ENCODE measurements at regions not wholly inside any gene's neighbourhood (a gene's known extent, or its start where the extent isn't known, plus 50 kb on each side); places are given as distances from the start of the nearest gene placed in this dataset.
A peak's percentile ranks its signal among the peaks of the same experiment; 100 is the strongest.
"Not testable (repeated sequence)": the region's sequence is repeated elsewhere in the genome, so short reads cannot be mapped to it uniquely, and the experiment has no call there.

DNA sequence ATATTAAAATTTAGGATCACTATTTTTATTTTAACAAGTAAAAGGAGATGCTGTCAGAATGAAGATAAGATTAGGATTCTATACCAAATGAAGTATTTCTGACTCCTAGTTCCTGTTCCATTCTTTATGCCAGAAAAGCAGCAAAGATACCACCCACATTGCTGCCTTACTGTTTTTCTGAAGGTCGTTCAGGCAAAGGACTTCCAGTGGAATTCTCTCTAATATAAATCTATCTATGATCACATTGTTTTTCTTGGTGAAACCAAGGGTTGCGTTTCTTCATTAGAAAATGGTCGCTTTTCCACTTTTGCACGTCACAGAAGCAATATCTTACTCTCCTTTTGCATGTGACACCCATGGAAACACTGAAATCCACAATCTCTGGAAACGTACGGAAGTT is 594.8 kb upstream of the ADGRL2 start:
- DNase-seq, result no peak

DNA sequence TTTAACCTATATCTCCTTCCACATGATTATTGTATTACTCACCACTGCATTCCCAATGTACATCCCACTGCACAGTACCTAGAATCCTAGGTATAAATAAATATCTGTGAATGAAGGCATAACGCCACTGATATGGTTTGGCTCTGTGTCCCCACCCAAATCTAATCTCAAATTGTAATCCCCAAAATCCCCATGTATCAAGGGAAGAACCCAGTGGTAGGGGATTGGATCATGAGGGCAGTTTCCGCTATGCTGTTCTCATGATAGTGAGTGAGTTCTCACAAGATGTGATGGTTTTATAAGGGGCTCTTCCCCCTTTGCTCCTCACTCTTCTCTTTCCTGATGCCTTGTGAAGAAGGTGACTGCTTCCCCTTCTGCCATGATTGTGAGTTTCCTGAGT is 599.0 kb upstream of the ADGRL2 start:
- no peak for DNase-seq

- DNase-seq, result no peak
These were observed 603.1 kb upstream of the ADGRL2 start for GRCh38 chr1:81197591-81197990.

- no peak for DNase-seq
These were observed 607.8 kb upstream of the ADGRL2 start for GRCh38 chr1:81192647-81193642.

- no peak for DNase-seq
These were observed 610.7 kb upstream of the ADGRL2 start for GRCh38 chr1:81190003-81190402.

DNA sequence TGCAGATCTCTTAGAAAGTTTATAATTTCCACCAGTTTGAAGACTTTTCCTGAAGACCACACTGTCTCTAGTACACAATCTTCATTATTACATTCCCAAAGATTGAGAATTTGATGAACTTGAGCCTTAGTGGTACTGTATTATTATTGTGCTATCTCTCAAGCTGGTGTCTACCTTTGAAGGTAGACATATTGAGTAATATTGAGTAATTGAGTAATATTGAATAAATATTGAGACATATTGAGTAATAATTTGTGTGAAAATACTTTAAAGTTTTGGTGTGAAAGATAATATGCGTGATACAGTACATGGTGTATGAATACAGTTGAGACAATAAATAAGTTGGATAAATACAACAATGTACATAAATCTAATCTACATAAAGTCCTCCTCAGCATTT is 613.1 kb upstream of the ADGRL2 start:
- DNase-seq, result no peak

- DNase-seq, result no peak
These were observed 614.5 kb upstream of the ADGRL2 start for GRCh38 chr1:81186261-81186660.

DNA sequence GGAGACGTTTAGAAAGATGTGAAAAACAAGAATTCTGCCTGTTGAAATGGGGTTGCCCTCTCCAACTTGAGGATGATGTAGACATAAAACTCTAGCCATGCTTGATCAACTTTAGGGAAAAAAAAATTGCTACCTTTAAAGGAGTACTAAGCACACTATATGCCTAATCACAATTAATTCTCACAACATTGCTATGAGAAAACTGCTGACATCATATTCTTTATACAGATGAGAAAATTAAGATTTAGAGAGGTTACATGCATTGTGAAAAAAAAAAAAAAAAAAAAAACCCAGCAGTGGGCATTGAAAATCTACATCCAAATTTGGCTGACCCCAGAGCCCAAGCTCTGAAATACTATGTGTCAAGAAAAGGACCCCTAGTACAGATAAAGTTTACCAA is 617.2 kb upstream of the ADGRL2 start:
- no peak for DNase-seq

DNA sequence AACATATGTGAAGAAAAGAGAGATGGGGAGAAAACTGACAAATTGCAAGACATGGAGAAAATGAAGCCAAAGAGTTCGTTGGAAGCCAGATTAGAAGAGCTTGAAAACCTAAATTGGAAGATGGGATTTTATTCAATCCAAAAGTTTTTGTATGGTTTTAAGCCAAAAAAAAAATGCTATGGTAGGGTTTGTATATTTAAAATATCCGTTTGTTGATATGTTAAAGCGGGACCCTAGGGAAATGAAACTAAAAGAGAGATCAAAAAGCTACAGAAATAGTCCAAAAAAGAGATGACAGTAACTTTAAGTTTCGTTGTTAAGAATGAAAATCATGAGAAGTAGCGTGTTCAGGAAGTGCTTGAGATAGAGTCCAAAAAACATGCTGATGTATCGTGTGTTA is 617.7 kb upstream of the ADGRL2 start:
- DNase-seq, result no peak

- no peak for DNase-seq
These were observed 621.5 kb upstream of the ADGRL2 start for GRCh38 chr1:81179242-81179641.

GRCh38 chr1:81178431-81179093 is 622.2 kb upstream of the ADGRL2 start:
- not testable (repeated sequence) for DNase-seq

DNA sequence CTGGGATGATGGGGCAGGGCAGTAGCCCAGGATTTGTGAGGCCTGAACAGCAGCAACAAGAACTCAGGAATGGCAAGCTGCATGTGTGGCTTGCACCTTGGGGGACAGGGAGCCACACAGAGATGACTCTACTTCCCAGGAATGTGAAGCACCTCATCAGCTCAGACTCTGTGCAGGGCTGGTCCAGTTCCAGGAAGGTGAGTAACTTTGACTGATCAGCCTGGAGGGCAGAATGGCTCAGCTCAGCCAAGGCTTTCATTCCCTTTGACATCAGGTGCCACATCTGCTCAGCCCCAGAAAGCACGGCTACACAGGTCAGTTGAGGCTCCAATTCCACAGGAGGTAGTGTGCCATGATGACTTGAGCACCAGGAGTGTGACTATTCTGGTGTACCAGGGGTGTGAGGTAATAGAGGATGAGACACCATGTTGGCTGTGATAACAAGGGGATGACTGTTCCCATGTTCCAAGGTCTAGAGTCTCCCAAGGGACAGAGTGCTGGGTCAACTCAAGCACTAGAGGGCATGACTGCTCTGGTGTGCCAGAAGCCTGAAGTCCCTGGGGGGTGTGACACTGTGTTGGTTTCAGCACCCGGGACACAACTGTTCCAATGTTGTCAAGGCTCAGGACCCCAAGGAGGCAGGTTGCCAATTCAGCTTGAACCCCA is 625.8 kb upstream of the ADGRL2 start:
- DNase-seq, result no peak

- DNase-seq, result no peak
These were observed 626.7 kb upstream of the ADGRL2 start for GRCh38 chr1:81174052-81174451.

GRCh38 chr1:81172483-81172882 is 628.3 kb upstream of the ADGRL2 start:
- no peak for DNase-seq

- DNase-seq, result no peak
These were observed 630.0 kb upstream of the ADGRL2 start for GRCh38 chr1:81170721-81171120.

DNA sequence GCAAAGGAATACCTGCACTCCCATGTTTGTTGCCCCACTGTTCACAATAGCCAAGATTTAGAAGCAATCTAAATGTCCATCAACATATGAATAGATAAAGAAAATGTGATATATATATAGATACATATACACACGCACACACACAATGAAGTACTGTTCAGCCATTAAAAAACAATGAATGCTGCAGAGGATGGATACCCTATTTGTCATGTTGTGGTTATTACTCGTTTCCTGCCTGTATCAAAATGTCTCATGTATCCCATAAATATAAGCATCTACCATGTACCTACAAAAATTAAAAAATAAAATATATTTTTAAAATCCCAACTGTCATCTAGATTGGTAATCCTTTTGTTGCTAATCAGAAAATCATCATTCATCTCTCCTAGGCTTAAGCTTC is 634.8 kb upstream of the ADGRL2 start:
- DNase-seq, result no peak

DNA sequence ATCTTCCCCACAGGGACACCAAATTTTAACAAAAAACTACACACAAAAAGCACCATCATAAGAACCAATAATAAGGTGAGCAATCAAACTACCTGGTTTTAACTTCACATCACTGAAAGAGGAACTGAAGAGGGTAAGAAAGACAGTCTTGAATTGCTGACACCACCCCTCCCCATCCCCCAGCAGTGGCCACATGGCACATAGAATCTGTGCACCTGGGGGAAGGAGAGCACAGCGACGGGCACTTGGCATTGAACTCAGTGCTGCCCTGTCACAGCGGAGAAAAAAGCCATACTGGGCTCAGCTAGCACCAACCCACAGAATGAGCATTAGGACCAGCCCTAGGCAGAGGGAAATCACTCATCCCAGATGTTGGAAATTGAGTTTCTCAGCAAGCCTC is 640.0 kb upstream of the ADGRL2 start:
- no peak for DNase-seq

GRCh38 chr1:81158592-81158991 is 642.1 kb upstream of the ADGRL2 start:
- DNase-seq, result peak; percentile 19

GRCh38 chr1:81157686-81158085 is 643.0 kb upstream of the ADGRL2 start:
- DNase-seq, result no peak

DNA sequence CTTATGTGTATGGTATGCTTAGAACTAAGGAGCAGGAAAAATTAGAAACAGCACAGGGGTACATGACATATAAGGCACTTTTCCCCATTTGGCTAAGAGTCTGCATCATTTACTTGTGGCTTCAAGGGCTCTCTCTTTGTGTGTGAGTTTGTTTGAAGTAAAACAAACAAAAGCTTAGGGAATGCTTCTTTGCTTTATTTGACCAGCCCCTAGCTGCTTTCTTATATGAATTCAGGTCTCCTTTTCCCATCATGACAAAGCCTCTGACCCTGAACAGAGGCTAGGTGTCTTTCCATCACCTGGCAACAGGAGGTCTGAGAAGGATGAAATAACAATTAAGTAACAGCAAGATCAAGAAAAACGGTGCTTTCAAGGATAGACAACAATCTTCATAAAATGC is 643.8 kb upstream of the ADGRL2 start:
- no peak for DNase-seq

DNA sequence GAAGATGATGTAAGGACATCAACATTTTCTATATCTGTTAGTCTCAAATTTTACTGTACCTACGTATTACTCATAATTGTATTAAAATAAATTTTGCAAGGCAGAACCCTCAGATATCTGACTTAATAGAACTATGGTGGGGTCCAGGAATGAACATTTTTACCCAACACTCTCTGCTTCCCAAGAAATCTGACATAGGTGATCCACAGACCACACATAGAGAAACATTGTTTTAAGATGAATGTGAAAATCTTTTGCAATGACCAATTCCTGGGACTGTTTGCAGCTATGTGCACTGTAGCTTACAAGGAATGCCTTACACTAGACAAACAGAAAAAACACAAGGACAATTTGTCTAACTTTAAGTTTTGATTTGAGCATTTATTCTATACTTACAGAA is 645.6 kb upstream of the ADGRL2 start:
- DNase-seq, result no peak

- DNase-seq, result no peak
These were observed 649.5 kb upstream of the ADGRL2 start for GRCh38 chr1:81151206-81151605.

All from left kidney (tissue), 1 donor.